ENCODE measurements at regions not wholly inside any gene's neighbourhood (a gene's known extent, or its start where the extent isn't known, plus 50 kb on each side); places are given as distances from the start of the nearest gene placed in this dataset.

DNA sequence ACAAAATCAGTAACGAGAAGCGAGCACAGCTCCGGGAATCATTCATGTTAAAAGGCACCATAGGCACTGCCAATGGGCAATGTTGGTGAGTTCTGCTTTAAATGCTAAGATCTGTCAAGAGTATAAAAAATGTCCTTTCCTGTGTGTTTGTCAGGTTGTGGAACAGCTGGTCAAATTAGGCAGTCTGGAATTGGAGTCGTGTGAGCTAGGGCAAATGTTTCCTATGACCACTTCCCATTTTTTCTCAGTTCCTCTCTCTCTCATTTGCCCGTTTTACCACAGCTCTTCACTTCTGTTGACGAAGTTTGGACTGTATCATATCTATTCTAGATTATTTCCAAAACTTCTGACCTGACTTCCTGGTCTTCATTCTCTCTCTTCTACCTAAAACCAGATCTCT, 60.8 kb upstream of the GOLIM4 start:
- TF ChIP-seq, protein P1, sequence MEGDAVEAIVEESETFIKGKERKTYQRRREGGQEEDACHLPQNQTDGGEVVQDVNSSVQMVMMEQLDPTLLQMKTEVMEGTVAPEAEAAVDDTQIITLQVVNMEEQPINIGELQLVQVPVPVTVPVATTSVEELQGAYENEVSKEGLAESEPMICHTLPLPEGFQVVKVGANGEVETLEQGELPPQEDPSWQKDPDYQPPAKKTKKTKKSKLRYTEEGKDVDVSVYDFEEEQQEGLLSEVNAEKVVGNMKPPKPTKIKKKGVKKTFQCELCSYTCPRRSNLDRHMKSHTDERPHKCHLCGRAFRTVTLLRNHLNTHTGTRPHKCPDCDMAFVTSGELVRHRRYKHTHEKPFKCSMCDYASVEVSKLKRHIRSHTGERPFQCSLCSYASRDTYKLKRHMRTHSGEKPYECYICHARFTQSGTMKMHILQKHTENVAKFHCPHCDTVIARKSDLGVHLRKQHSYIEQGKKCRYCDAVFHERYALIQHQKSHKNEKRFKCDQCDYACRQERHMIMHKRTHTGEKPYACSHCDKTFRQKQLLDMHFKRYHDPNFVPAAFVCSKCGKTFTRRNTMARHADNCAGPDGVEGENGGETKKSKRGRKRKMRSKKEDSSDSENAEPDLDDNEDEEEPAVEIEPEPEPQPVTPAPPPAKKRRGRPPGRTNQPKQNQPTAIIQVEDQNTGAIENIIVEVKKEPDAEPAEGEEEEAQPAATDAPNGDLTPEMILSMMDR (IDR thresholded peaks at IDR 0.05), result no peak
- H3K9ac ChIP-seq (ENCODE audit: low read depth in 2 of 2, low read length in 2 of 2), result no peak overlapping the region
- intact Hi-C loops (cut with DNase I), result no loop called here

DNA sequence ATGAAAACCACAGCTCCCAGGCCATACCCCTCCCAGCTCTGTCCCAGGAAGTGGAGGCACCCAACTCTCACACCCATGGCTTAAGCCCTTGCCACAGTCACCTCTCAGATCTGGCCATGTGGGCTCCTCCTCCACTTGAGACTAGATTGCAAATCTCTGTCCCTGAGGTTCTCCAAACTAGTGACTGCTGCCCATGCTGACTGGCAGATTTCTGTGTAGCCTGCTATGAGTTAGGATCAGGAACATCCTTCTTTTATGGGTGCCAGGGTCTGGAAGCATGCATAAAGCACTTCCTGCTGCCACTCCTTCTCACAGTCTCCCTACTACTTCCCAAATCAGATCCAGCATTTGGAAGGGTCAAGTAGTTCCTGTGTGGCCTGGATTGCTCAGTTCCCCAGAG, 59.6 kb upstream of the GOLIM4 start:
- Histone ChIP-seq H3K27ac (no peak overlapping the region), H3K9me3 (no peaks in the 10 kb centered on the region), H3K9ac (ENCODE audit: low read depth in 2 of 2, low read length in 2 of 2) (no peak overlapping the region), H3K36me3 (no peaks in the 10 kb centered on the region), H3K4me3 (no peak overlapping the region), H3K27me3 (no peaks in the 10 kb centered on the region), H3K4me1 (no peaks in the 10 kb centered on the region)
- TF ChIP-seq, protein P1 (IDR thresholded peaks at IDR 0.05), result no peak
- intact Hi-C loops (cut with DNase I), result no loop called here
- DNase-seq, result no peak

More for the DNA sequence above, 60.8 kb upstream of the GOLIM4 start:
- H3K4me3 ChIP-seq, result no peak overlapping the region
- H3K27ac ChIP-seq, result no peak overlapping the region
- H3K27me3 ChIP-seq, result no peaks in the 10 kb centered on the region
- no peak for DNase-seq
- no peaks in the 10 kb centered on the region for H3K36me3 ChIP-seq
- no peaks in the 10 kb centered on the region for H3K9me3 ChIP-seq
- no peaks in the 10 kb centered on the region for H3K4me1 ChIP-seq

DNA sequence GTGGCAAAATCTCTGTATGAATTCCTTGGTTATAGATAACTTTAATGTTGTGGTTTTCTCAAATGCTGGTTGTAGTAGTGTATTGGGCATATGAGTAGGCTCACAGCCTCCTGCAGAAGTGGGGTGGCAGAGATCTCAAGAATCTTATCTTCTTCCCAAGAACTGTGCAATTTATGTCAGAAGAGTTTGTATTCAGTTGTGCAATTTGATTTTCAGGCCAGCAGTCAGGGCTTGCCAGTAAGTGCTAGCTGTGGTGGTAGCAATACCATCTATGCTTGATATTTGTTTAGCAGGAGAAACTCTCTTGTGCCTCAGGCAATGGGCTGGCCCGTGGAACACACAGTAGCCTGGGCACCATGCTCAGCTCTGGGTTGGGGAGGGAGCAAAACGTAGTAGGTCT, 58.4 kb upstream of the GOLIM4 start:
- Histone ChIP-seq H3K27ac (no peak overlapping the region), H3K4me1 (no peaks in the 10 kb centered on the region), H3K27me3 (no peaks in the 10 kb centered on the region), H3K4me3 (no peak overlapping the region), H3K9me3 (no peaks in the 10 kb centered on the region), H3K9ac (ENCODE audit: low read depth in 2 of 2, low read length in 2 of 2) (no peak overlapping the region), H3K36me3 (no peaks in the 10 kb centered on the region)
- TF ChIP-seq, protein P1 (IDR thresholded peaks at IDR 0.05), result no peak
- DNase-seq, result no peak
- intact Hi-C loops (cut with DNase I), result no loop called here

DNA sequence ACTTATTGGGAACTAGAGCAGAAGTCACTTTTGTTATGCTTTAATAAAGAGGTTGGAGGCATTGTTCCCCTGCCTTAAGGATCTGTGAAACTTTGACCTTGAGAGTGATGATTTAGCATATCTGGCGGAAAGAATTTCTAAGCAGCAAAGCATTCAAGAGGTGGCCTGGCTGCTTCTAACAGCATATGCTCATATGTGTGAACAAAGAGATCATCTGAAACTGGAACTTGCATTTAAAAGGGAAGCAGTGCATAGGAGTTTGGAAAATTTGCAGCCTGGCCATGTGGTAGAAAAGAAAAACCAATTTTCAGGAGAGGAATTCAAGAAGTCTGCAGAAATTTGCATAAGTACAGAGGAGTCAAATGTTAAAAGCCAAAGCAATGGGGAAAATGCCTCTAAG, 56.4 kb upstream of the GOLIM4 start:
- no peaks in the 10 kb centered on the region for H3K4me1 ChIP-seq
- H3K27ac ChIP-seq, result no peak overlapping the region
- no peak overlapping the region for H3K9ac ChIP-seq (ENCODE audit: low read depth in 2 of 2, low read length in 2 of 2)
- no peaks in the 10 kb centered on the region for H3K36me3 ChIP-seq
- H3K27me3 ChIP-seq, result no peaks in the 10 kb centered on the region
- intact Hi-C loops (cut with DNase I), result no loop called here
- H3K4me3 ChIP-seq, result no peak overlapping the region
- DNase-seq, result no peak
- TF ChIP-seq, protein P1 (IDR thresholded peaks at IDR 0.05), result no peak
- no peaks in the 10 kb centered on the region for H3K9me3 ChIP-seq

Small RNAs in the stretch of these regions (microRNA-seq; reads per million reads assigned to microRNA genes)
- gene MIR551B, result 2.2 reads per million
